Tibial nerve (tissue), 4 donors: ENCODE measurements at regions not wholly inside any gene's neighbourhood (a gene's known extent, or its start where the extent isn't known, plus 50 kb on each side); places are given as distances from the start of the nearest gene placed in this dataset.

Source experiments
- DNase-seq, 2 donors: peaks; one replicate each; pipeline ENCODE4 v3.0.0-alpha.2; 2019; ENCODE audit warnings: low spot score in 2 of 2
- H3K27ac ChIP-seq, 4 donors: fragments of 200-600 bp; sonication (generic) in 3 of 4; one replicate each; pipeline ENCODE4 v1.5.1; 2017 to 2019; ENCODE audit warnings: mild to moderate bottlenecking in 1 of 4
- H3K27me3 ChIP-seq, 2 donors: fragments of 200-600 bp; sonication (generic) in 1 of 2; one replicate each; pipeline versions ENCODE4 v1.5.1 to v1.6.0; 2017 to 2019
- H3K36me3 ChIP-seq, 3 donors: fragments of 200-600 bp; sonication (generic); one replicate each; pipeline ENCODE4 v1.5.1; 2018 to 2019
- H3K4me1 ChIP-seq, 4 donors: fragments of 200-600 bp; sonication (generic) in 3 of 4; one replicate each; pipeline ENCODE4 v1.5.1; 2017 to 2019
- H3K4me3 ChIP-seq, 4 donors: fragments of 200-600 bp; sonication (generic) in 3 of 4; one replicate each; pipeline ENCODE4 v1.5.1; 2017 to 2019; ENCODE audit warnings: mild to moderate bottlenecking in 1 of 4, moderate library complexity in 1 of 4
- H3K9me3 ChIP-seq, 4 donors: fragments of 200-600 bp; sonication (generic) in 3 of 4; one replicate each; pipeline ENCODE4 v1.5.1; 2017 to 2019
- CTCF ChIP-seq, 5 experiments: fragments of 200-600 bp in 3 of 5; fragments of 450-650 bp in 2 of 5; sonication (generic) in 3 of 5; IDR thresholded peaks; one replicate each; pipeline ENCODE4 v1.5.1; 2016 to 2019; ENCODE audit warnings: antibody characterized with exemption in 5 of 5, mild to moderate bottlenecking in 3 of 5, moderate library complexity in 2 of 5
- EP300 ChIP-seq, 2 donors: sonication (generic); formaldehyde crosslinking; IDR thresholded peaks; one replicate each; pipeline ENCODE4 v1.6.1; 2017; ENCODE audit warnings: antibody characterized with exemption in 2 of 2, mild to moderate bottlenecking in 1 of 2
- POLR2A ChIP-seq, 2 donors: fragments of 450-650 bp; IDR thresholded peaks; one replicate each; pipeline ENCODE4 v1.6.1; 2017; ENCODE audit warnings: antibody characterized with exemption in 2 of 2, mild to moderate bottlenecking in 2 of 2, moderate library complexity in 2 of 2
- WGBS, 2 donors: methylation state at CpG; one replicate each; pipeline ENCODE4 v1.1.5; 2018; 5-methylcytosine and 5-hydroxymethylcytosine counted together

GRCh38 chr3:178182337-178182779 lies 353.9 kb upstream of the KCNMB2 start:
- 49 to 70% methylated on average over 5 of the region's 5 CpGs for WGBS, 2 donors
- H3K4me1 ChIP-seq: peaks cover 0 to 8% (median 0%) of the 10 kb centered on the region in 4 donors
- H3K27me3 ChIP-seq: no peaks in the 10 kb centered on the region
- no peaks in the 10 kb centered on the region for H3K36me3 ChIP-seq
- H3K9me3 ChIP-seq: no peaks in the 10 kb centered on the region
- H3K27ac ChIP-seq: no peak overlapping the region
- no peak for DNase-seq
- TF ChIP-seq EP300 (IDR thresholded peaks at IDR 0.05) (no peak), POLR2A (IDR thresholded peaks at IDR 0.05) (no peak)
- H3K4me3 ChIP-seq: no peak overlapping the region

- WGBS, 2 donors: 92 to 97% methylated on average over 2 of the region's 2 CpGs
- DNase-seq: no peak
- no peaks in the 10 kb centered on the region for H3K27me3 ChIP-seq
- H3K4me1 ChIP-seq: peaks cover 0 to 8% (median 0%) of the 10 kb centered on the region in 4 donors
- H3K27ac ChIP-seq: no peak overlapping the region
- no peak overlapping the region for H3K4me3 ChIP-seq
- H3K9me3 ChIP-seq: no peaks in the 10 kb centered on the region
- H3K36me3 ChIP-seq: no peaks in the 10 kb centered on the region
- TF ChIP-seq POLR2A (IDR thresholded peaks at IDR 0.05) (no peak), CTCF (IDR thresholded peaks at IDR 0.05) (no peak), EP300 (IDR thresholded peaks at IDR 0.05) (no peak)
Measured at GRCh38 chr3:178184833-178185232, 351.4 kb upstream of the KCNMB2 start.

- no peaks in the 10 kb centered on the region for H3K36me3 ChIP-seq
- H3K9me3 ChIP-seq: no peaks in the 10 kb centered on the region
- H3K4me1 ChIP-seq: peaks cover 0 to 8% (median 0%) of the 10 kb centered on the region in 4 donors
- H3K27ac ChIP-seq: no peak overlapping the region
- 97 to 98% methylated on average over 4 of the region's 4 CpGs for WGBS, 2 donors
- DNase-seq: no peak
- no peak for TF ChIP-seq POLR2A (IDR thresholded peaks at IDR 0.05)
- TF ChIP-seq EP300 (IDR thresholded peaks at IDR 0.05): no peak
- TF ChIP-seq CTCF (IDR thresholded peaks at IDR 0.05): no peak
- H3K27me3 ChIP-seq: no peaks in the 10 kb centered on the region
- H3K4me3 ChIP-seq: no peak overlapping the region
Measured at GRCh38 chr3:178186666-178187065, 349.6 kb upstream of the KCNMB2 start.

- DNase-seq: no peak
- Histone ChIP-seq H3K4me3 (no peak overlapping the region), H3K4me1 (no peaks in the 10 kb centered on the region), H3K36me3 (no peaks in the 10 kb centered on the region), H3K27me3 (no peaks in the 10 kb centered on the region), H3K9me3 (no peaks in the 10 kb centered on the region), H3K27ac (no peak overlapping the region)
- WGBS, 2 donors: 78 to 86% methylated on average over 3 of the region's 3 CpGs
- TF ChIP-seq POLR2A (IDR thresholded peaks at IDR 0.05) (no peak), EP300 (IDR thresholded peaks at IDR 0.05) (no peak), CTCF (IDR thresholded peaks at IDR 0.05) (no peak)
Measured at GRCh38 chr3:178189854-178190253, 346.4 kb upstream of the KCNMB2 start.

- DNase-seq: no peak
- Histone ChIP-seq H3K27me3 (no peaks in the 10 kb centered on the region), H3K9me3 (no peaks in the 10 kb centered on the region), H3K27ac (no peak overlapping the region), H3K36me3 (no peaks in the 10 kb centered on the region), H3K4me3 (no peak overlapping the region), H3K4me1 (no peaks in the 10 kb centered on the region)
- 35 to 40% methylated on average over 1 of the region's 1 CpG for WGBS, 2 donors
- TF ChIP-seq EP300 (IDR thresholded peaks at IDR 0.05): no peak
- no peak for TF ChIP-seq CTCF (IDR thresholded peaks at IDR 0.05)
- no peak for TF ChIP-seq POLR2A (IDR thresholded peaks at IDR 0.05)
Measured at GRCh38 chr3:178193846-178194245, 342.4 kb upstream of the KCNMB2 start.

- no peak for DNase-seq
- Histone ChIP-seq H3K36me3 (no peaks in the 10 kb centered on the region), H3K4me1 (no peaks in the 10 kb centered on the region), H3K9me3 (no peaks in the 10 kb centered on the region), H3K27ac (no peak overlapping the region), H3K27me3 (no peaks in the 10 kb centered on the region), H3K4me3 (no peak overlapping the region)
- TF ChIP-seq POLR2A (IDR thresholded peaks at IDR 0.05) (no peak), CTCF (IDR thresholded peaks at IDR 0.05) (no peak), EP300 (IDR thresholded peaks at IDR 0.05) (no peak)
- WGBS, 2 donors: 72 to 84% methylated on average over 4 of the region's 4 CpGs
Measured at GRCh38 chr3:178194539-178194938, 341.7 kb upstream of the KCNMB2 start.
